GM19455 (cell line): ENCODE measurements at regions not wholly inside any gene's neighbourhood (a gene's known extent, or its start where the extent isn't known, plus 50 kb on each side); places are given as distances from the start of the nearest gene placed in this dataset.
A peak's percentile ranks its signal among the peaks of the same experiment; 100 is the strongest.

Experiments
- ATAC-seq: cut with Tn5 transposase; IDR thresholded peaks from one replicate; pipeline ENCODE4 v1.9.1; 2021; ENCODE audit not compliant: unreplicated experiment

GRCh38 chr4:140281828-140282552 lies 91.5 kb upstream of the SCOC start:
- no peak for ATAC-seq

GRCh38 chr4:140277576-140277975 lies 95.9 kb upstream of the SCOC start:
- ATAC-seq, result no peak

- no peak for ATAC-seq
Observed at GRCh38 chr4:140271553-140271952, 101.9 kb upstream of the SCOC start.

GRCh38 chr4:140269369-140269768 lies 104.1 kb upstream of the SCOC start:
- ATAC-seq, result no peak

- no peak for ATAC-seq
Observed at GRCh38 chr4:140268186-140268841, 105.1 kb upstream of the SCOC start.

- ATAC-seq, result no peak
Observed at GRCh38 chr4:140267576-140267975, 105.9 kb upstream of the SCOC start.

- no peak for ATAC-seq
Observed at GRCh38 chr4:140266958-140267568, 106.4 kb upstream of the SCOC start.

GRCh38 chr4:140260227-140260626 lies 106.2 kb upstream of the MAML3 start:
- no peak for ATAC-seq

- ATAC-seq, result no peak
Observed at GRCh38 chr4:140258476-140258875, 104.5 kb upstream of the MAML3 start.

GRCh38 chr4:140257461-140258305 lies 103.7 kb upstream of the MAML3 start:
- no peak for ATAC-seq

GRCh38 chr4:140256941-140257340 lies 103.0 kb upstream of the MAML3 start:
- ATAC-seq, result no peak

- no peak for ATAC-seq
Observed at GRCh38 chr4:140256335-140256734, 102.4 kb upstream of the MAML3 start.

GRCh38 chr4:140255927-140256326 lies 101.9 kb upstream of the MAML3 start:
- no peak for ATAC-seq

- no peak for ATAC-seq
Observed at GRCh38 chr4:140255467-140255866, 101.5 kb upstream of the MAML3 start.

- no peak for ATAC-seq
Observed at GRCh38 chr4:140254651-140255299, 100.8 kb upstream of the MAML3 start.

GRCh38 chr4:140253556-140254027 lies 99.6 kb upstream of the MAML3 start:
- no peak for ATAC-seq

- peak; percentile 60 for ATAC-seq
Observed at GRCh38 chr4:140252742-140253555, 99.0 kb upstream of the MAML3 start.

- no peak for ATAC-seq
Observed at GRCh38 chr4:140252141-140252741, 98.3 kb upstream of the MAML3 start.

GRCh38 chr4:140251571-140251970 lies 97.6 kb upstream of the MAML3 start:
- no peak for ATAC-seq
